ENCODE measurements at regions not wholly inside any gene's neighbourhood (a gene's known extent, or its start where the extent isn't known, plus 50 kb on each side); places are given as distances from the start of the nearest gene placed in this dataset.

- no peak for TF ChIP-seq REST (IDR thresholded peaks at IDR 0.05; ENCODE audit: insufficient read depth in 1 of 2, low read depth in 2 of 2, low read length in 2 of 2)
- no peak for TF ChIP-seq FOXP2 (optimal IDR thresholded peaks at IDR 0.05; ENCODE audit: borderline replicate concordance, extremely low read depth, extremely low read length, insufficient read depth)
- TF ChIP-seq TAF1 (IDR thresholded peaks at IDR 0.05; ENCODE audit: borderline replicate concordance, insufficient read depth, low read length) = no peak
- TF ChIP-seq SIN3A (IDR thresholded peaks at IDR 0.05; ENCODE audit: borderline replicate concordance, insufficient read depth, low read length) = no peak
- TF ChIP-seq POLR2AphosphoS5 (IDR thresholded peaks at IDR 0.05; ENCODE audit: low read depth, low read length) = no peak
These were observed 812.3 kb downstream of the CDH11 start for GRCh38 chr16:64309398-64310110.

- TF ChIP-seq TAF1 (IDR thresholded peaks at IDR 0.05; ENCODE audit: borderline replicate concordance, insufficient read depth, low read length) = no peak
These were observed 813.1 kb downstream of the CDH11 start for GRCh38 chr16:64308721-64309120.

GRCh38 chr16:64307431-64307830 lies 814.4 kb downstream of the CDH11 start:
- TF ChIP-seq FOXP2 (optimal IDR thresholded peaks at IDR 0.05; ENCODE audit: borderline replicate concordance, extremely low read depth, extremely low read length, insufficient read depth) (no peak), TAF1 (IDR thresholded peaks at IDR 0.05; ENCODE audit: borderline replicate concordance, insufficient read depth, low read length) (no peak), SIN3A (IDR thresholded peaks at IDR 0.05; ENCODE audit: borderline replicate concordance, insufficient read depth, low read length) (no peak)

GRCh38 chr16:64305663-64306062 lies 816.2 kb downstream of the CDH11 start:
- TF ChIP-seq POLR2AphosphoS5 (IDR thresholded peaks at IDR 0.05; ENCODE audit: low read depth, low read length) = no peak
- no peak for TF ChIP-seq SIN3A (IDR thresholded peaks at IDR 0.05; ENCODE audit: borderline replicate concordance, insufficient read depth, low read length)
- TF ChIP-seq REST (IDR thresholded peaks at IDR 0.05; ENCODE audit: insufficient read depth in 1 of 2, low read depth in 2 of 2, low read length in 2 of 2) = no peak
- TF ChIP-seq TAF1 (IDR thresholded peaks at IDR 0.05; ENCODE audit: borderline replicate concordance, insufficient read depth, low read length) = no peak
- TF ChIP-seq FOXP2 (optimal IDR thresholded peaks at IDR 0.05; ENCODE audit: borderline replicate concordance, extremely low read depth, extremely low read length, insufficient read depth) = no peak

- no peak for TF ChIP-seq FOXP2 (optimal IDR thresholded peaks at IDR 0.05; ENCODE audit: borderline replicate concordance, extremely low read depth, extremely low read length, insufficient read depth)
- TF ChIP-seq POLR2AphosphoS5 (IDR thresholded peaks at IDR 0.05; ENCODE audit: low read depth, low read length) = no peak
- no peak for TF ChIP-seq TAF1 (IDR thresholded peaks at IDR 0.05; ENCODE audit: borderline replicate concordance, insufficient read depth, low read length)
- no peak for TF ChIP-seq SIN3A (IDR thresholded peaks at IDR 0.05; ENCODE audit: borderline replicate concordance, insufficient read depth, low read length)
- no peak for TF ChIP-seq REST (IDR thresholded peaks at IDR 0.05; ENCODE audit: insufficient read depth in 1 of 2, low read depth in 2 of 2, low read length in 2 of 2)
These were observed 816.9 kb downstream of the CDH11 start for GRCh38 chr16:64304951-64305350.

- TF ChIP-seq FOXP2 (optimal IDR thresholded peaks at IDR 0.05; ENCODE audit: borderline replicate concordance, extremely low read depth, extremely low read length, insufficient read depth) = no peak
- no peak for TF ChIP-seq POLR2AphosphoS5 (IDR thresholded peaks at IDR 0.05; ENCODE audit: low read depth, low read length)
- no peak for TF ChIP-seq REST (IDR thresholded peaks at IDR 0.05; ENCODE audit: insufficient read depth in 1 of 2, low read depth in 2 of 2, low read length in 2 of 2)
- TF ChIP-seq SIN3A (IDR thresholded peaks at IDR 0.05; ENCODE audit: borderline replicate concordance, insufficient read depth, low read length) = no peak
- TF ChIP-seq TAF1 (IDR thresholded peaks at IDR 0.05; ENCODE audit: borderline replicate concordance, insufficient read depth, low read length) = no peak
These were observed 817.5 kb downstream of the CDH11 start for GRCh38 chr16:64304396-64304795.

All from PFSK-1 (cell line).